AML-193 (cell line): ENCODE measurements at regions not wholly inside any gene's neighbourhood (a gene's known extent, or its start where the extent isn't known, plus 50 kb on each side); places are given as distances from the start of the nearest gene placed in this dataset.
"Not testable (repeated sequence)": the region's sequence is repeated elsewhere in the genome, so short reads cannot be mapped to it uniquely, and the experiment has no call there.

Source experiments
- DNase-seq, 2 experiments: peaks; one replicate each; lab custom pipeline; 2025; lab: John Stamatoyannopoulos, UW

DNA sequence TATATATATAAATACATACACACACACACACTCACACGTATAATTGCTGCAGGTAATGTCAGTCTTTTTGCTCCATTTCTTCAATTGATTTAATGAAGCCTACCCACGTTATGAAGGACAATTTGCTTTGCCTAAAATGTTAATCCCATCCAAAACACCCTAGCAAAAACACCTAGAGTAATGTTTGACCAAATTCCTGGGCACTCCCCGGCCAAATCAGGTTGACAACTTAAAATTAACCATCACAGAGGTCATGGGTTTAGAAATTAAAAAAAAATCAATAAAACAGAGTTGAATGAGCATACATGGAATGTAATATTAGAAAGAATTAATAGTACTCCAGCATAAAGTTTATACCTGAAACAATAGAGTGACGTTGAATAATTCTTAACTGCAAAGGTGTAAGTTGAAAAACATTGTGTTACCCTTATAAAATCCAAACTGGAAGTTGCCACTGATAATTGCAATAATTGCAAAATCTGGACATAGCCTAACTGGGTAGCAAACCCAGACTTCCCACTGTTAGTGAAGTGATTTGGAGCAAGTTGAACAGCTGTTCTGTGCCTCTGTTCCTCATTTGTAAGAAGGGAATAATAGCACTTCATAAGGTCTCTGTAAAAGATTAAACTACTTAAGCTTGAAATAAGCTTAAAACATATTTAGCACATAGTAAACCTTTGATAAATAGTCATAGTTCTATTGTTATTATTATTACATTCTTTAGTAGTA is 2120.5 kb downstream of the PCDH7 start:
- DNase-seq, result no peak

DNA sequence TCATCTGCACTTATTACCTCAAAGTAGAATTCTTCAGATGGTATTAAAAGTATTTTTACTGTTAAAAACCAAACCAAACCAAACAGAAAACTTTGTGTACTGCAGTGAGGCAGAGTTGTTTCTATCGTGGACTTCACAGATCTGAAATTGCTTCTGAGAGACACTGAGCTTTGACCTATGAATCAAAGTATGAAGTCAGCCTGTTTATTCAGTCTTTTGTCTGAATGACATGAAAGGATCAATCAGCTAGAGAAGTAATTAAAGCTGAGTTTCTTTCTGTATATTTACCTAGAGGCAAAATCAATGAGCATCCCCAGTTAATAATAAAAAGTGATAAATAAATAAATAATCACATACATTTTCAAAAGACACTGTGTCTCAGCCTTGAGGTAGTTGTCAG is 2121.0 kb downstream of the PCDH7 start:
- no peak for DNase-seq

DNA sequence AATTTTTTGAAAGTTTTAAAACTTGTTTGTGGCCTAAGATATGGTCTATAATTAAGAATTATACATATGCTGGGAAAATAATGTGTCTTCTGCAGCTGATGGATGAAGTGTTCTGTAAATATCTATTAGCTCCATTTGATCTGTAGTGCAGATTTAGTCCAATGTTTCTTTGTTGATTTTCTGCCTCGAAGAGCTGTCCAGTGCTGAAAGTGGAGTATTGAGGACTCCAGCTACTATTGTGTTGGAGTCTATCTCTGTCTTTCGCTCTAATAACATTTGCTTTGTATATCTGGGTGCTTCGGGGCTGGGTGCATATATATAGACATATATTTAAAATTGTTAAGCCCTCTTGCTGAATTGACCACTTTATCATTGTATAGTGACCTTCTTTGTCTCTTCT is 2127.3 kb downstream of the PCDH7 start:
- no peak for DNase-seq

DNA sequence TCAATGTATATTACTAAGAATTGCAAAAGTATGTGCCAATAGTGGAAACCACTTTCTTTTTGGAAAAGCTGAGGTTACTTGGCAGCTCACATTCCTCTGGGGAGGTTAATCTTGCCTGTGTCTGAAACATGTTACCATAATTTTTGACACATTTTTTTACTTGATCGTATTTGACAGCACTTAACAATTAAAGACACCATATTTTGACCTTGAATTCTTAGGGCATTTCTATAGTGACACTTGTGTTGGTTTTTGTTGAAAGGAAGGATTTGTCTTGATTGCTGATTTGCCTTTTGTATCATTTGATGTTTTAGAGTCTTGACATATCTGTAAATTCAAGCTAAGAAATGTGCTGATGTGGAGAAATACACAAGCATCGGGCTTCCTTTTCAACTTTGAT is 2135.5 kb downstream of the PCDH7 start:
- DNase-seq, result no peak

DNA sequence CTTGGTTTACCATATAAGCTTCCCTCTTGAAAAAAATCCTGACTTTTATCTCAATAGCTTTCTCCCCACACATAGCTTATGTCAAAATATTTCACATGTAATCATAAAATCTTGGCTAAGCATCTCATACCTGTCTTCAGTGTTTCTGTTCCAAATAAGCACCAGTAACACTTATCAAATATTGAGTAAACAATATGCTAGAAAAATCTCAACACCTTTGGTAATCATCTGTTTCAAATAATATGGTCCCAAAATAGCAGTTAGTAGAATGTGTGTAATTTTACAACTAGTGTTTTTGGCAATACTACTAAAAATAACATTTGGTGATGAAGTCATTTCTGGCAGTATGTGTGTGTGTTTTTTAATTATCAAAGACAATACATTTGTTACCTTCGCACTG is 2138.2 kb downstream of the PCDH7 start:
- no peak for DNase-seq

DNA sequence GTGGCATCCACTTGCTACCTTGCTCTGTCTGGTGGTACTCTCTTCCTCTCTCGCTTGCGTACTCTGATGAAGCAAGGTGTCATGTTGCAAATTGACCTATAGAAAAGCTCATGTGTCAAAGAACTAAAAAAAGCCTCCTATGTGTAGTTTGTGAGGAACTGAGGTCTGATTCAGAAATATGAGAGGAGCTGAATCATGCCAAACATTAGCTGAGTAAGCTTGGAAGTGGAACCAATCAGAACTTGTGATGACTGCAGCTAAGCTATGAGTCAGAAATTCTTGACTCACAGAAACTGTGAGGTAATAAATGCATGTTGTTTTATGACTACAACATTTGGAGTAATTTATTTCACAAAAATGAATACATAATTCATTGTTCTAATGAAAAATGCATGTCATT is 2138.8 kb downstream of the PCDH7 start:
- DNase-seq, result no peak

DNA sequence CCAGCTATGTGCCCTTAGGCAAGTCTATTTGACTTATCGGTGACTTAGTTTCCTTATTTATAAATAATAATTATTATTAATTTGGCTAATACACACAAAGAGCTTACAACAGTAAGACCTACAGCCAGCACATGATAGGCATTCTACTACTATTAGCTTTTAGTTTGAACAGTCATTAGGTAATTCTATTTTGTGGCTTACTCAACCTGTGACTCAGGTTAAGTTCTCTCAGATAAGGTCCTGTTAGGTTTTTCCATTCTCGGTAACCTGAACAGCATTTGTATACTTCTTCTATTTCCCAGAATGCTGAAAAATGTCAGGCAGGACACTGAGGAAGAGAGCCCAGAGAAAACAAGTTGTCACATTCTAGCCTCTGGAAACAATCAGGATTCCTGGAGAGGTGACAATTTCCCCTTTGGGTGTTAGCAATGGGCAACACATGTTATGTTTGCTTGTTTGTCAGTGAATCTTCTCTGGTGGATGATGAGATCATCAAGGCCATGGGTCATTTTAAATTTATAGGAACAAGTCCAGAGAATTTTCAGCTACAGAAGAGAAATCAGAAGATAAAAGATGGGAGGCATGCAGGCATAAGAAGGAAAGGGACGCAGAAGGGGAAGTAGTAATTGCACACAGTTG is 2144.7 kb downstream of the PCDH7 start:
- no peak for DNase-seq

DNA sequence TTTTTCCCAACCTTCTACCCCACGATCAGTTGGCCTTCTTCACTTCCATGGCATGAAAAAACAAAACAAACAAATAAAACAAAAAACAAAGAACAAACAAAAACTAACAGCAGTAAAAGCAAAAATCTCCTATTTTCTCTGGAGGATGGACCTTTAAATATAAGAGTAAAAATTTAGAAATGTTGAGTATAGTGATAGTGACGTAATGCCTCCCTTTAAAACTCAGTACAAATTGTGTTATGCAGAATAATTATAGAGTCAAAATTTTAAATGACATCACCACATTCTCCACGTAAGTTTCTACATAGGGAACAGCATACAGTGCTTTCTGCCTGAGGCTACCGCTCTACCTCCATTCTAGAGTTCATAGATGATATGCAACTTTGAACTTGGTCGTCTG is 2156.4 kb downstream of the PCDH7 start:
- DNase-seq, result no peak

DNA sequence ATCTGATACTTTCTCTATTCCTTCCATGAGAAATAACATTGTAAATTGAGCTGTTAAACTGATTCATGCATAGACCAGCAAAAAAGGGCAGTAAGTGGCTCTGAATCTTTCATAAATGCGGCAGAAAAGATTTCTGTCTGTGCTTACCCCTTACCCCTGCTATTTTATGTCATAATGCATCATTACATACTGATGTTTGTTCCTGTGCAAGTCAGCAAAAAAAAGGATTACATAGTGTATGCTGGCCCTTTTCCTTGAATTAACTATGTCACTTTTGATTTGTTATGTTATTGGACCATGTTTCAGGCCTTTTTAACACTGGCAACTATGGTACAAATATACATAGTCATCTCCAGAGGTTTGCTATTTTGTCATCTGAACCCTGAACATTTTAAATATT is 2159.7 kb downstream of the PCDH7 start:
- no peak for DNase-seq

DNA sequence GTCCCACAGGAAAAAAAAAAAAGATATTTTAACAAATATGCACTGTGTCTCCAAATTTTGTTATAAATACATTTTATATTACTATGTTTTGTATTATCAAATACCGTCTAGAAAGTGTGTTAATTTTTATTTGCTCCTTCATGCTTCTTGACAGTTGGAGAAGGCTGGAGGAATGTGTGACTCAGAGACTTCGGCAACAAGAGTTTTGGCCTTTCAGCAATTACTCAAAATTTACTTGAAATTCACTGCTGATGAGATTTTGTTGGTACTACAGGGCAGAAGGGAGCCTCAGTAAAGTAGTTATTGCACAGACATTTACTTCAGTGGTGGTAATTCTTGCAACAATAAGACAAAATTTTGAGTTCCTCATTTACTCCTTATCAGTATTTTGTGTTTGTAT is 2164.0 kb downstream of the PCDH7 start:
- DNase-seq, result no peak

DNA sequence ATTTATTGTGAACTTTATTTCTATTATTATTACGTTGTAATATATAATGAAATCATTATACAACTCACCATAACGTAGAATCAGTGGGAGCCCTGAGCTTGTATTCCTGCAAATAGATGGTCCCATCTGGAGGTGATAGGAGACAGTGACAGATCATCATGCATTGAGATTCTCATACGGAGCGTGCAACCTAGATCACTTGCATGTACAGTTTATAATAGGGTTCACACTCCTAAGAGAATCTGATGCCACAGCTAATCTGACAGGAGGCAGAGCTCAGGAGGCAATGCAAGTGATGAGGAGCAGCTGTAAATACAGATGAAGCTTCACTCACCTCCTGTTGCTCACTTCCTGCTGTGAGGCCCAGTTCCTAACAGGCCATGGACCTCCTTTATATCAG is 2170.2 kb downstream of the PCDH7 start:
- no peak for DNase-seq

DNA sequence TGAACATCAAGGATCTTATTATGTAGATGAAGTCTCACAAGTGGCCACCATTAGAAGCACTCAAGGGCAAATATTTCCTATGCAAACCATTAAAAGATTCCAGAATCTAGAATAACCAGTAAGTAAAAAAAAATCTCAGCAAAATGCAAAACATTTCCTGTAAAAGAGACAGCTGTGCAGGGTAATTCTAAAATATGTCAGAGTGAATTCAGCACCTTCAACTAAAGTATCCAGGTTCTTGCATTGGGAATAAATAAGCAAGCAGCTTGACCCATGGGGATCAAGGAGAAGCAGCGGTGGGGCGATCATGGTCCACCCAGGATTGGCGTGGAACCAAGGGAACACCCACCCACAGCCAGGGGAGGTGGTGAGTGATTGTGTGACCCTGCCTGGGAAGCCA is 2188.9 kb downstream of the PCDH7 start:
- DNase-seq, result no peak

DNA sequence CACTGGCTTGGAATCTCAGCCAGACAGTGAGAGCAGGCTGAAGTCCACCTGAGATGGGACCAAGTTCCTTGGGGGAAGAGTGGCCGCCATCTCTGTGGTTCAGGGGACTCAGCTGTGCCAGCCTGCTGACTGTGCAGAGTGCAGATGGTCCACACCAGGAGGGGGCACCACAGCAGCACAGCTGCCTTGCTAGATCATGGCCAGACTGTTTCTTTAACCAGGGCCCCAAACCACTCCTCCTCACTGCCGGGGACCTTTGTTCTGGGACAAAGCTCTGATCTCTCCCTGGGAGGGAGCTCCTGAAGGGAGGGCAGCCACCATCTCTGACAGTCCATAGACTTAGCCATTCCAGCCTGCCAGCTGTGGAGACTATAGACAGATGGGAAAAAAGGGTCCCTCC is 2189.6 kb downstream of the PCDH7 start:
- DNase-seq, result no peak

DNA sequence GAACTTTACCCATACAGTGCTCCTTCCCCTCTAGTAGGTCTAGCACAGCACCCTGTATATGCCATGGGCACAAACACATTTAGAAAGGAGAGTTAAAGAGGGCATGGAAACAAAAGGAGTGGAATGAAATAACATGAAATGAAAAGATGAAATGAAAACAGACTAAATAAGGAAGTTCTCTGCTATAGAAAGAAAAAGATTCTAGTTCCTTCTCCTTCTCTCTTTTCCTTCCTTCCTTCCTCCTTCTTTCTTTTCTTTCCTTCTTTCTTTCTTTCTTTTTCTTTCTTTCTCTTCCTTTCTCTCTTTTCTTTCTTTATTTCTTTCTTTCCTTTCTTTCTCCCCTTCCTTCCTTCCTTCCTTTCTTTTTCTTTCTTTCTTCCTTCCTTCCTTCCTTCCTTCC is 2197.4 kb downstream of the PCDH7 start:
- DNase-seq, result no peak

DNA sequence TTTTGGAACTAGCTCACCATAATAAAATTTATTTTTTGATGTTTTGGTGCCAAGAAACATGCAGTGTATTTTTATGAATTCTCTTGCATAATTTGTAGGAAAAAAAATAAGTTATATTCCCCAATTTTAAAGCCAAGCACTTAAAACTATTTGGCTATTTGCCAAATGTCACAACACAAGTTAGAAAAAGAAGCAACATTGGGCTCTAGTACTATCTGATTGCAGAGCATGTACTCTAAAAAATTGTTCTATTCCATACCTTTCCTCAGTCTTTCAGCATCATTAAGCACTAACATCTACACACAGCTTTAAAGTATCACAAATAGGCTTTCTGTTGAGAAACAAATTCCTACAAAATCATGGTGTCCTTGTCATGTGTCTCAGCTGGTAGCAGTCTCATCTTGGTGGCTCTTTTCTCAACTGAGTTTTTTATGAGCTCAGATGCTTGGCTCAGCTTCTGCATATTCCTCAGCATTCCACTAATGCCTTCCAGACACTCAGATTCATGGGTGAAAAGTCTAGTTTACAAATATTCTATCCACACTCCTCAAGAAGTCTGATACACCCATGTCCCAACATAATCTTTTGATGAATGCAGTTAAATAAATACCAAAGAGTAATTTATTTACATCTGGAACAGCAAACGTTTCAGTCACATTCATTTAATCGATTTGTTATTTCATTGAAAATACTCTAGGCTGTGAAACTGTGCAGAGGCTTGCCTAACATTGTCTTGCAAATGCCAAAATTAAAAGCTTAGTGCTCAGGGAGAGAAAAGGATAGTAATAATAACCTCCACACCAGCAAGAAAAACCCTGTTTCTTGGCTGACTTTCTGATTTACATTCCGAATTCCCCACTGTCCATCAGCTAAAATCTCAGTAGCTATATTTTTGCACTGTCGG is 2209.9 kb downstream of the PCDH7 start:
- no peak for DNase-seq

DNA sequence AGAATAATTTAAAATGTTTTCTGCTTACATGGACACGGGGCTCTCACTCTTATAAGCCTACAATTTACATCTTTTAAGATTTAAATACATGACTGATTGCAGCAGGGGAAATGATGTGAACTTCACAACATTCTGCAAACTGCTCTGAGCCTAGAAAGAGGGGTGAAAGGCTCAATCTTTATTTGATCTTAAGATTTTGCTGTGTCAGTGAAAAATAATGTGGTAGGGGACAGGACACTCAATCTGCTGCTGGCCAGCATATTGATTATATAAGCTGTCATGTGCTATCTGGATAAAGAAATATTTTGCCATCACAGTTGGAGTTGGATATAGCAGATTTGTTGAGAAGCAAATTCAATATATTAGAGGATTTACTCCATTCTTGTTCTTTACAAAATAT is 2210.5 kb downstream of the PCDH7 start:
- DNase-seq, result no peak

DNA sequence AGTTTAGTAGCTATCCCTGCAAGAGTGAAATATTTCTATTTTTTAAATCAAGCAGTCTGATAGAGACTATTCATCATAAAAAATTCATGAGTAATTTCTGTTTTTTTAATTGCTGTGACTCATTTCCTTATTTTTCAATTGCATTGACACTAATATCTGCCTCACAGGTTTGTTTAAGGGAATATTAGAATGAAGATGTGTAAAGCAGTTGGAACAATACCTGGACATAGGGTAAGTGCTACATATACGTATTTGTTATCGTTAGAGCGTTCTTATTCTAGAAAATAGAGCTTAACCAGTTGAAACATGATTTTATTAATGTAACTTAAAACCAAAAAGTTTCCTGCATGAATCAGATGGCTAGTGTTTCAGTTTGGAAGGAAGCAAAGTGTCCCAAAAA is 2211.3 kb downstream of the PCDH7 start:
- DNase-seq, result no peak

DNA sequence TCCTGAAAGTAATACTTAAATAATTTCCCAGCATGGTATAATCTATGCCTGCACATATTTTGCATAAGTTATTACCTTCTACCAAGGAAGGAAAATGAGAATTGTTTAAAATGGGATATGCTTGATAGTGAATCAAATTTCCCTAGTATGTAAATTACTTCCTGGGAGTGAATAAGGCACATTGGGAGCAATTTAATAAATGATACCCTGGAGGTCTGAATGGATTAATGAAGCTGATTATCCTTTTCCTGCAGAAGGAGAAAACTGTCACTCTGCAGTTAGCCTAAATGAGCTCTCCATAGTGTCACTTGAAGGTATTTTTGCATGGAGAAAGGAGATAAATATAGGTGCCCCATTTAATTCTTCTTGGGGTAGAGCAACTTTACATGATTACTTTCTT is 2212.0 kb downstream of the PCDH7 start:
- no peak for DNase-seq

DNA sequence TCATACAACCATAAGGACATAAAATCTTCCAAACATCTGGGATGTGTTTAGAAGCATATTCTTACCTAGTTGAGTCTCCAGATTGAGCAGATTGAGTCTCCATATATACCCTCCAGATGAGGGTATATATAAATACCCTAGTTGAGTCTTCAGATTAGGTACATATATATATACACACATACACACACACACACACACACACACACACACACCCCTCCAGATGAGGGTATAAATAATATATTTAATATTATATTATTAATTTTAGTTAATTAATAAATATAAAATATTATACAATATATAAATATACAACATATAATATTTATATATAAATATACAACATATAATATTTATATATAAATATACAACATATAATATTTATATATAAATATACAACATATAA is 2219.1 kb downstream of the PCDH7 start:
- not testable (repeated sequence) for DNase-seq

DNA sequence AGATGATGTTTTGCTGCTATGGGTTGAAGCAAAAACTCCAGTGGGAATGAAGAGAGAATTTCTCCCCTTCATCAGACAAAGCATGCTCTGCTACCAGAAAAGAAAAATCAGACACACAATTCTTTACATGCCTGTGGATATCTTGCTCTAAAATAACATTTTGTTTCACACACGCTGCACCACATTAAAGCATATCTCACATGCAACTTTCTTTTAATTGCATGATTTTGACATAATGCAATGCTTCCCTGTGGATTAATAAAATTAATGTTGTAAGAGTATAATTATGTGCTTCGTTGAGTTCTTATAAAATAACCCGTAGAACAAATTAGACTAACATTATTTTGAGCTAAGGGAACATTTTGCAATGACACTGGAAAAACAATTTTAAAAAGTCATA is 2230.7 kb downstream of the PCDH7 start:
- DNase-seq, result no peak

DNA sequence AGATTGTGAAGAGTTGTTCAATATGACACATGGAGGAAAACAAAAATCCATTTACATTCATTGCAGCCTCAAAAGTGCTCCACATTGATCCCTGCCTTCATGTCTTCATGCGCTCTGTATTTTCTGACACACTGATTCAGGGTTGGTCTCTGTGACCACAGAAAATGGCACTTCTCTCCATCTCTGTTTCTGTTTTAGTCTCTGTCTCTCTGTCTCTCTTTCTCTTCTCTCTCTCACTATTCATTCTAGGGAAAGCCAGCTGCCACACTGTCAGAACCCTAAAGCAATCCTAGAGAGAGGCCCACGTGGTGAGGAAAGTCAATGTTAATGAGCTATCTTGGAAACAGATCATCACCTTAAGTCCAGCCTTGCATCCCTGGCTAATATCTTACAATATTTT is 2238.4 kb downstream of the PCDH7 start:
- DNase-seq, result no peak

DNA sequence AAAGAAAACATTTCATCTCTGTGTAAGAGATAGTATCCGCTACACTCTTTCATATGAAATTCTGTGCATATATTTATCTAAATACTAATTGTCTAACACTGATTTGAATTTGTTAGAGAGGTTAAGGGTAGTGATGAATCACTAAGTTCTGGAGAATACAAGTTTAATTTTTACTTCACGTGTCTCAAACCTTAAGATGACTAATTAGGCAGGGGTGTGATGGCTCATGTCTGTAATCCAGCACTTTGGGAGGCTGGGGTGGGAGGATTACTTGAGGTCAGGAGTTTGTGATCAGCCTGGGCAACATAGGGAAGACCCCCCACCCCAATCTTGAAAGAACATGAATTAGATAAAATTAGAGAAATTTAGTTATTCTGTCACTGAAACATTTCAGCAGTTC is 2241.9 kb downstream of the PCDH7 start:
- no peak for DNase-seq

DNA sequence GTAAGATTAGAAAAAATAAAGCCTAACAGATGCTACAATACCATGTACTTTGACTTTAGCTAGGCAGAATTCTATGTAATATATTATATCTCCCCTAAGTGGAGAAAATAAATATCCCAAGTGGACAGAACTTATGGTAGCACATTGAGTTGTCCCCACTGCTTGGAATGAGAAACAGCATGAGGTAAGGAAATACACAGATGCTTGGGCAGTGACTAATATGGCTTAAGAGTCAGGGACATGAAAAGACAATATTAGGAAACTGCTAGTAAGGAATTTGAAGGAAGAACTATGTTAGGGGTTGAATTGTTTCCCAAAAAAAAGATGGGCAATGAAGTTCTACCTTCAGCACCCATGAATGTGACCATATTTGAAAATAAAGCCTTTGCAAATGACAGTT is 2265.1 kb downstream of the PCDH7 start:
- no peak for DNase-seq
